Panc1 (cell line): ENCODE measurements at regions not wholly inside any gene's neighbourhood (a gene's known extent, or its start where the extent isn't known, plus 50 kb on each side); places are given as distances from the start of the nearest gene placed in this dataset.

Source experiments
- ATAC-seq: fragments of 200-7000 bp; cut with Tn5 transposase; 2 replicates; pipeline ENCODE4 v1.9.1; 2020; ENCODE audit warnings: mild to moderate bottlenecking, moderate library complexity
- BruUV-seq: library from RNA; stranded (reverse); fragments of 400-500 nt; replicated peaks from 2 replicates; lab custom pipeline; 2021; lab: Mats Ljungman, UMichigan
- CTCF ChIA-PET: fragments of 300-600 bp; sonication (Branson Sonifier 250); formaldehyde crosslinking; loops from one replicate; lab custom pipeline; 2022; ENCODE audit warnings: antibody characterized with exemption; lab: Charles Lee
- POLR2A ChIA-PET: fragments of 300-600 bp; sonication (Branson Sonifier 250); formaldehyde crosslinking; loops from one replicate; lab custom pipeline; 2022; ENCODE audit warnings: antibody characterized with exemption; lab: Charles Lee
- DNase-seq: peaks from one replicate; pipeline ENCODE4 v3.0.0-alpha.2; 2010; ENCODE audit warnings: low read depth, low spot score
- H3K27ac ChIP-seq: 2 replicates; pipeline ENCODE4 v1.5.1; 2011; ENCODE audit warnings: mild to moderate bottlenecking, low read length, inconsistent platforms
- H3K27me3 ChIP-seq: fragments of 200-500 bp; sonication (Bioruptor generic); 2 replicates; pipeline ENCODE4 v1.6.0; 2014; ENCODE audit warnings: low read length, inconsistent platforms; ENCODE audit not compliant: control insufficient read depth, insufficient read depth
- H3K36me3 ChIP-seq: fragments of 200-500 bp; sonication (Bioruptor generic); 2 replicates; pipeline ENCODE4 v1.5.1; 2014; ENCODE audit warnings: inconsistent platforms, mild to moderate bottlenecking, low read length, moderate library complexity; ENCODE audit not compliant: control insufficient read depth, insufficient read depth
- H3K4me1 ChIP-seq: 2 replicates; pipeline ENCODE4 v1.5.1; 2011; ENCODE audit warnings: inconsistent platforms, mild to moderate bottlenecking, low read length, moderate library complexity; ENCODE audit not compliant: control insufficient read depth, insufficient read depth
- H3K4me3 ChIP-seq, 2 experiments: 2 replicates each; pipeline ENCODE4 v1.5.1; 2011 to 2012; ENCODE audit warnings: low read depth in 2 of 2, low read length in 2 of 2, mild to moderate bottlenecking in 2 of 2, inconsistent platforms in 1 of 2, moderate library complexity in 1 of 2
- H3K9me3 ChIP-seq: fragments of 200-500 bp; sonication (Bioruptor generic); 2 replicates; pipeline ENCODE4 v1.5.1; 2014; ENCODE audit warnings: low read depth, mild to moderate bottlenecking, inconsistent platforms, low read length, moderate library complexity; ENCODE audit not compliant: control insufficient read depth, insufficient read depth
- CTCF ChIP-seq: fragments of 450-650 bp; IDR thresholded peaks from 2 replicates; pipeline ENCODE4 v1.5.1; 2017; ENCODE audit warnings: mild to moderate bottlenecking
- POLR2AphosphoS5 ChIP-seq: IDR thresholded peaks from 2 replicates; pipeline ENCODE4 v1.6.1; 2012; ENCODE audit warnings: mild to moderate bottlenecking, low read depth, low read length, moderate library complexity
- SIN3A ChIP-seq: IDR thresholded peaks from 2 replicates; pipeline ENCODE4 v1.6.1; 2012; ENCODE audit warnings: low read depth, mild to moderate bottlenecking, low read length, moderate library complexity, borderline replicate concordance; ENCODE audit not compliant: insufficient read depth
- TCF7L2 ChIP-seq: IDR thresholded peaks from 2 replicates; pipeline ENCODE4 v1.6.1; 2011; ENCODE audit warnings: mild to moderate bottlenecking, low read depth, low read length, inconsistent platforms
- in situ Hi-C: cut with HindIII; loops from 2 replicates; pipeline ENCODE4 v1.10.0; 2016; ENCODE audit warnings: low sequenced_read_pairs, low pct_unique_long_range_greater_than_20kb
- intact Hi-C: fragments of 100-400 bp; cut with micrococcal nuclease; formaldehyde crosslinking; loops from one replicate; pipeline ENCODE4 v1.10.0; 2022; ENCODE audit not compliant: unreplicated experiment
- TF ChIP-seq, protein P1 (sequence below), 2 experiments: IDR thresholded peaks; 2 replicates each; pipeline ENCODE4 v1.6.1; 2011 to 2012; ENCODE audit warnings: low read depth in 2 of 2, control low read depth in 1 of 2, low read length in 1 of 2, mild to moderate bottlenecking in 1 of 2, moderate library complexity in 1 of 2; ENCODE audit not compliant: insufficient read depth in 1 of 2

DNA sequence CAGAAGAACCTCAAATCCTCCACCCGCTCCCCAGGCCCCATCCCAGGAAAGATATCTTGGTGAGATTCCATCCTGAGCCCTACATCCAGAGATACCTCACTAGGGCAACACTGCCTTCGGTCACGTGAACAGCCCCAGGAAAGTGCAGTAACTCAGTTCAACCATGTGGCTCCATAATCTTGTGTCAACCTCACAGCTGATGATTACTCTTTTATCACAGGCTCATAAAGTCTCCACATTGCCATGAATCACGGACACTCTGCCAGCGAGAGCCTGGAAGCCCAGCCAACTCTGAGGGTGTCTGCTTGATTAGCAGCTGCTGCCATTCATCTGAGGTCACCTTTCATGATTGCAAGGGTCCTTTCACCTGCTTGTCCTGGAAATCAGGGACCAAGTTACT is 175.8 kb upstream of the LRFN2 start:
- no peak for DNase-seq
- H3K36me3 ChIP-seq, result no peaks in the 10 kb centered on the region
- no peak for ATAC-seq
- intact Hi-C loops, result no loop called here
- no peak overlapping the region for H3K27ac ChIP-seq
- no peaks in the 10 kb centered on the region for H3K4me1 ChIP-seq
- CTCF ChIA-PET, result interaction anchor here (0.6 kb wide), 1 partner anchor 235 kb away, joined by 10 read pairs; no protein-coding TSS in a partner anchor
- POLR2A ChIA-PET, result no interaction called here
- TF ChIP-seq TCF7L2, result no peak
- H3K9me3 ChIP-seq, result no peaks in the 10 kb centered on the region
- in situ Hi-C loops, result no loop called here
- H3K4me3 ChIP-seq, result no peak overlapping the region
- no peaks in the 10 kb centered on the region for H3K27me3 ChIP-seq
- BruUV-seq, result no TSS peak

- Histone ChIP-seq H3K4me3 (no peak overlapping the region), H3K9me3 (no peaks in the 10 kb centered on the region), H3K27ac (no peak overlapping the region), H3K4me1 (no peaks in the 10 kb centered on the region), H3K36me3 (no peaks in the 10 kb centered on the region), H3K27me3 (peaks cover 13% of the 10 kb centered on the region)
- ATAC-seq (no peak), DNase-seq (no peak)
- no TSS peak for BruUV-seq
- ChIA-PET CTCF (no interaction called here), POLR2A (no interaction called here)
- in situ Hi-C loops, result no loop called here
- no peak for TF ChIP-seq CTCF
- no peak for TF ChIP-seq TCF7L2
- no peak for TF ChIP-seq POLR2AphosphoS5
- TF ChIP-seq, protein P1, sequence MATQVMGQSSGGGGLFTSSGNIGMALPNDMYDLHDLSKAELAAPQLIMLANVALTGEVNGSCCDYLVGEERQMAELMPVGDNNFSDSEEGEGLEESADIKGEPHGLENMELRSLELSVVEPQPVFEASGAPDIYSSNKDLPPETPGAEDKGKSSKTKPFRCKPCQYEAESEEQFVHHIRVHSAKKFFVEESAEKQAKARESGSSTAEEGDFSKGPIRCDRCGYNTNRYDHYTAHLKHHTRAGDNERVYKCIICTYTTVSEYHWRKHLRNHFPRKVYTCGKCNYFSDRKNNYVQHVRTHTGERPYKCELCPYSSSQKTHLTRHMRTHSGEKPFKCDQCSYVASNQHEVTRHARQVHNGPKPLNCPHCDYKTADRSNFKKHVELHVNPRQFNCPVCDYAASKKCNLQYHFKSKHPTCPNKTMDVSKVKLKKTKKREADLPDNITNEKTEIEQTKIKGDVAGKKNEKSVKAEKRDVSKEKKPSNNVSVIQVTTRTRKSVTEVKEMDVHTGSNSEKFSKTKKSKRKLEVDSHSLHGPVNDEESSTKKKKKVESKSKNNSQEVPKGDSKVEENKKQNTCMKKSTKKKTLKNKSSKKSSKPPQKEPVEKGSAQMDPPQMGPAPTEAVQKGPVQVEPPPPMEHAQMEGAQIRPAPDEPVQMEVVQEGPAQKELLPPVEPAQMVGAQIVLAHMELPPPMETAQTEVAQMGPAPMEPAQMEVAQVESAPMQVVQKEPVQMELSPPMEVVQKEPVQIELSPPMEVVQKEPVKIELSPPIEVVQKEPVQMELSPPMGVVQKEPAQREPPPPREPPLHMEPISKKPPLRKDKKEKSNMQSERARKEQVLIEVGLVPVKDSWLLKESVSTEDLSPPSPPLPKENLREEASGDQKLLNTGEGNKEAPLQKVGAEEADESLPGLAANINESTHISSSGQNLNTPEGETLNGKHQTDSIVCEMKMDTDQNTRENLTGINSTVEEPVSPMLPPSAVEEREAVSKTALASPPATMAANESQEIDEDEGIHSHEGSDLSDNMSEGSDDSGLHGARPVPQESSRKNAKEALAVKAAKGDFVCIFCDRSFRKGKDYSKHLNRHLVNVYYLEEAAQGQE (IDR thresholded peaks at IDR 0.05; ENCODE audit: insufficient read depth in 1 of 2, low read depth in 2 of 2, low read length in 1 of 2), result no peak
- no peak for TF ChIP-seq SIN3A
- intact Hi-C loops, result no loop called here
These were observed 173.7 kb upstream of the LRFN2 start for GRCh38 chr6:40760887-40761286.

DNA sequence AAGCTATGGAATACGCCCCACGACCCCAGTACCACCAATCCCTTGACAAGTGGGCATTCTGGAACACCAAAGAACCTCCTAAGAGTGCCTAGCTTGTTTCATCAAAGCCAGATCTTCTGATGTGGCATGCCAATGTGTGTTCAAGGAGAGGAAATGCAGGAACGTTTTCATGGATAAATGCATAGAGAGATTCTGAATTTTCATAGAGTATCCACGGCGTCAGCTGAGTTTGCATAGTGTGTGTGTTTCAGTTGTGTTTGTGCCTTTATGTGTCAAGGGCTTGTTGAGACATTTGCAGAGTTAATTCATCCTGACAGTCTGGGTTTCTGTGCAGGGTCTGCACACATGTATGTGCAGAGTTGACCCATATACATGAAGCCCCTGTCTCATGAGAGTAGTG is 172.7 kb upstream of the LRFN2 start:
- ChIA-PET CTCF (interaction anchor here (0.6 kb wide), 1 partner anchor 70 kb away, joined by 3 read pairs; no protein-coding TSS in a partner anchor), POLR2A (no interaction called here)
- no peaks in the 10 kb centered on the region for H3K9me3 ChIP-seq
- in situ Hi-C loops (no loop called here), intact Hi-C loops (no loop called here)
- no peak overlapping the region for H3K27ac ChIP-seq
- no peak for DNase-seq
- no TSS peak for BruUV-seq
- no peak overlapping the region for H3K4me3 ChIP-seq
- no peak for ATAC-seq
- no peaks in the 10 kb centered on the region for H3K4me1 ChIP-seq
- peaks cover 13% of the 10 kb centered on the region for H3K27me3 ChIP-seq
- H3K36me3 ChIP-seq, result no peaks in the 10 kb centered on the region
- TF ChIP-seq CTCF (no peak), POLR2AphosphoS5 (no peak), TCF7L2 (no peak)
- TF ChIP-seq, protein P1 (IDR thresholded peaks at IDR 0.05; ENCODE audit: insufficient read depth in 1 of 2, low read depth in 2 of 2, low read length in 1 of 2), result no peak
